ENCODE measurements at regions not wholly inside any gene's neighbourhood (a gene's known extent, or its start where the extent isn't known, plus 50 kb on each side); places are given as distances from the start of the nearest gene placed in this dataset.
A peak's percentile ranks its signal among the peaks of the same experiment; 100 is the strongest.

- H3K4me1 ChIP-seq, result no peaks in the 10 kb centered on the region
- H3K27ac ChIP-seq, result no peak overlapping the region
- DNase-seq, result no peak
- no peaks in the 10 kb centered on the region for H3K9me3 ChIP-seq (replicated peaks)
- H3K36me3 ChIP-seq, result no peaks in the 10 kb centered on the region
- no peaks in the 10 kb centered on the region for H3K27me3 ChIP-seq
- no peak overlapping the region for H3K4me3 ChIP-seq
Observed at GRCh38 chr9:115956371-115956770, 197.2 kb upstream of the PAPPA start.

- H3K4me3 ChIP-seq, result no peak overlapping the region
- H3K27me3 ChIP-seq, result no peaks in the 10 kb centered on the region
- no peaks in the 10 kb centered on the region for H3K9me3 ChIP-seq (replicated peaks)
- H3K36me3 ChIP-seq, result no peaks in the 10 kb centered on the region
- no peak overlapping the region for H3K27ac ChIP-seq
- H3K4me1 ChIP-seq, result no peaks in the 10 kb centered on the region
- no peak for DNase-seq
Observed at GRCh38 chr9:115957585-115957984, 196.0 kb upstream of the PAPPA start.

GRCh38 chr9:115964710-115965347 is 188.8 kb upstream of the PAPPA start:
- no peaks in the 10 kb centered on the region for H3K27me3 ChIP-seq
- H3K36me3 ChIP-seq, result no peaks in the 10 kb centered on the region
- H3K4me1 ChIP-seq, result no peaks in the 10 kb centered on the region; the same call in 1 of the 2 replicates
- no peak overlapping the region for H3K27ac ChIP-seq
- no peak for DNase-seq
- H3K9me3 ChIP-seq (replicated peaks), result peaks cover 3% of the 10 kb centered on the region; the same call in 1 of the 2 replicates
- no peak overlapping the region for H3K4me3 ChIP-seq

GRCh38 chr9:115966660-115967059 is 186.9 kb upstream of the PAPPA start:
- no peak for DNase-seq
- Histone ChIP-seq H3K4me1 (no peaks in the 10 kb centered on the region; the same call in 1 of the 2 replicates), H3K36me3 (no peaks in the 10 kb centered on the region), H3K9me3 (replicated peaks) (peaks cover 3% of the 10 kb centered on the region; the same call in 1 of the 2 replicates), H3K27ac (no peak overlapping the region), H3K4me3 (no peak overlapping the region), H3K27me3 (no peaks in the 10 kb centered on the region)

GRCh38 chr9:115969096-115969495 is 184.5 kb upstream of the PAPPA start:
- Histone ChIP-seq H3K4me1 (no peaks in the 10 kb centered on the region; the same call in 1 of the 2 replicates), H3K36me3 (no peaks in the 10 kb centered on the region), H3K27me3 (no peaks in the 10 kb centered on the region), H3K27ac (no peak overlapping the region), H3K9me3 (replicated peaks) (no peaks in the 10 kb centered on the region; the same call in none of the 2 replicates), H3K4me3 (no peak overlapping the region)
- no peak for DNase-seq

GRCh38 chr9:115972362-115972761 is 181.2 kb upstream of the PAPPA start:
- no peak for DNase-seq
- no peaks in the 10 kb centered on the region for H3K4me1 ChIP-seq
- no peaks in the 10 kb centered on the region for H3K36me3 ChIP-seq
- H3K27me3 ChIP-seq, result no peaks in the 10 kb centered on the region
- H3K4me3 ChIP-seq, result no peak overlapping the region
- H3K27ac ChIP-seq, result no peak overlapping the region
- H3K9me3 ChIP-seq (replicated peaks), result no peaks in the 10 kb centered on the region; the same call in none of the 2 replicates

- H3K27ac ChIP-seq, result no peak overlapping the region
- H3K27me3 ChIP-seq, result no peaks in the 10 kb centered on the region
- no peak overlapping the region for H3K4me3 ChIP-seq
- no peaks in the 10 kb centered on the region for H3K36me3 ChIP-seq
- no peaks in the 10 kb centered on the region; the same call in none of the 2 replicates for H3K9me3 ChIP-seq (replicated peaks)
- no peaks in the 10 kb centered on the region for H3K4me1 ChIP-seq
- DNase-seq, result no peak
Observed at GRCh38 chr9:115972843-115973595, 180.6 kb upstream of the PAPPA start.

GRCh38 chr9:115976781-115977180 is 176.8 kb upstream of the PAPPA start:
- Histone ChIP-seq H3K4me3 (no peak overlapping the region), H3K27ac (no peak overlapping the region), H3K27me3 (no peaks in the 10 kb centered on the region), H3K4me1 (peaks cover 5% of the 10 kb centered on the region; the same call in 1 of the 2 replicates), H3K9me3 (replicated peaks) (no peaks in the 10 kb centered on the region; the same call in 1 of the 2 replicates), H3K36me3 (no peaks in the 10 kb centered on the region)
- DNase-seq, result no peak

- Histone ChIP-seq H3K9me3 (replicated peaks) (no peaks in the 10 kb centered on the region; the same call in 1 of the 2 replicates), H3K36me3 (no peaks in the 10 kb centered on the region), H3K4me1 (peaks cover 5% of the 10 kb centered on the region; the same call in 1 of the 2 replicates), H3K27ac (no peak overlapping the region), H3K4me3 (no peak overlapping the region), H3K27me3 (no peaks in the 10 kb centered on the region)
- no peak for DNase-seq
Observed at GRCh38 chr9:115978091-115978490, 175.5 kb upstream of the PAPPA start.

GRCh38 chr9:115978659-115979096 is 174.9 kb upstream of the PAPPA start:
- H3K4me3 ChIP-seq, result no peak overlapping the region
- H3K36me3 ChIP-seq, result no peaks in the 10 kb centered on the region
- H3K9me3 ChIP-seq (replicated peaks), result no peaks in the 10 kb centered on the region; the same call in 1 of the 2 replicates
- H3K27me3 ChIP-seq, result no peaks in the 10 kb centered on the region
- peak in 1 of 2 experiments; percentile 36 for DNase-seq
- peaks cover 5% of the 10 kb centered on the region; the same call in 1 of the 2 replicates for H3K4me1 ChIP-seq
- H3K27ac ChIP-seq, result no peak overlapping the region

- no peaks in the 10 kb centered on the region for H3K27me3 ChIP-seq
- H3K4me3 ChIP-seq, result no peak overlapping the region
- H3K27ac ChIP-seq, result no peak overlapping the region
- H3K9me3 ChIP-seq (replicated peaks), result no peaks in the 10 kb centered on the region; the same call in 1 of the 2 replicates
- no peak for DNase-seq
- no peaks in the 10 kb centered on the region for H3K36me3 ChIP-seq
- peaks cover 5% of the 10 kb centered on the region; the same call in 1 of the 2 replicates for H3K4me1 ChIP-seq
Observed at GRCh38 chr9:115980054-115980453, 173.5 kb upstream of the PAPPA start.

GRCh38 chr9:115980502-115980901 is 173.1 kb upstream of the PAPPA start:
- Histone ChIP-seq H3K9me3 (replicated peaks) (no peaks in the 10 kb centered on the region; the same call in 1 of the 2 replicates), H3K4me3 (no peak overlapping the region), H3K36me3 (no peaks in the 10 kb centered on the region), H3K4me1 (peaks cover 5% of the 10 kb centered on the region; the same call in 1 of the 2 replicates), H3K27ac (no peak overlapping the region), H3K27me3 (no peaks in the 10 kb centered on the region)
- DNase-seq, result no peak

GRCh38 chr9:115980976-115981375 is 172.6 kb upstream of the PAPPA start:
- H3K9me3 ChIP-seq (replicated peaks), result no peaks in the 10 kb centered on the region; the same call in 1 of the 2 replicates
- H3K36me3 ChIP-seq, result no peaks in the 10 kb centered on the region
- DNase-seq, result no peak
- H3K4me1 ChIP-seq, result peaks cover 5% of the 10 kb centered on the region; the same call in 1 of the 2 replicates
- H3K27me3 ChIP-seq, result no peaks in the 10 kb centered on the region
- H3K4me3 ChIP-seq, result no peak overlapping the region
- no peak overlapping the region for H3K27ac ChIP-seq

GRCh38 chr9:115983366-115983765 is 170.2 kb upstream of the PAPPA start:
- no peak for DNase-seq

GRCh38 chr9:115985657-115986056 is 167.9 kb upstream of the PAPPA start:
- no peaks in the 10 kb centered on the region for H3K27me3 ChIP-seq
- no peak for DNase-seq
- no peaks in the 10 kb centered on the region for H3K4me1 ChIP-seq
- no peak overlapping the region for H3K4me3 ChIP-seq
- no peak overlapping the region for H3K27ac ChIP-seq
- no peaks in the 10 kb centered on the region for H3K9me3 ChIP-seq (replicated peaks)
- no peaks in the 10 kb centered on the region for H3K36me3 ChIP-seq

More at GRCh38 chr9:115983366-115983765, 170.2 kb upstream of the PAPPA start:
- H3K27ac ChIP-seq, result no peak overlapping the region
- H3K4me1 ChIP-seq, result peaks cover 5% of the 10 kb centered on the region; the same call in 1 of the 2 replicates
- no peak overlapping the region for H3K4me3 ChIP-seq
- H3K36me3 ChIP-seq, result no peaks in the 10 kb centered on the region
- no peaks in the 10 kb centered on the region for H3K9me3 ChIP-seq (replicated peaks)
- no peaks in the 10 kb centered on the region for H3K27me3 ChIP-seq
